22Rv1 (cell line): ENCODE measurements at regions not wholly inside any gene's neighbourhood (a gene's known extent, or its start where the extent isn't known, plus 50 kb on each side); places are given as distances from the start of the nearest gene placed in this dataset.

Experiments used
- ZFX ChIP-seq: fragments of 450-650 bp; IDR thresholded peaks from 2 replicates; pipeline ENCODE4 v1.6.1; 2017; ENCODE audit warnings: antibody characterized with exemption, borderline replicate concordance
- TF ChIP-seq, protein P1 (sequence below): fragments of 450-650 bp; IDR thresholded peaks from 2 replicates; pipeline ENCODE4 v1.5.1; 2017; ENCODE audit warnings: mild to moderate bottlenecking

DNA sequence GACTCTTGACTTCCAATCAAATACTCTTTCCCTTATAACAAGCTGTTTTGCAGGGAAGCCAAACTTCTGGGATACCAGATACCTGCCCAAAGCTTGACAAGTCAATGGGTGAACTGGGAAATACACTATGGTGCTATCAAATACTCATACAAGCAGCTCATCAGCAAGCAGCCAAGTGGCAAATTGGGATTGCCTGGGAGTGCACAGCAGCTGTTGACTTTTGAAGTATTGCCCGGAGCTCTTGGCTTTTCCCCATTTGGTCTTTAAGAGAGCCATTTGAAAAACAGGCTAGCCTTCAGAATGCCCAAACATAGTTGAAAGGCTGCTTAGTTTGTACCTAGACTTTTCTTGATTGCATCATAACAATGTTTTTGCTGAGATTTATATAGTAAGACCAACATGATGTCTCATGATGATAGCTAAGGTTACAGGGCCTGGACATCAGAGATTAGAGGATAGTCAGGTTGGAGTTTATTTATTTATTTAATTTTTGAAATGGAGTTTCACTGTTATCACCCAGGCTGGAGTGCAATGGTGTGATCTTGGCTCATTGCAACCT is 210.1 kb upstream of the ZNF608 start:
- TF ChIP-seq, protein P1, sequence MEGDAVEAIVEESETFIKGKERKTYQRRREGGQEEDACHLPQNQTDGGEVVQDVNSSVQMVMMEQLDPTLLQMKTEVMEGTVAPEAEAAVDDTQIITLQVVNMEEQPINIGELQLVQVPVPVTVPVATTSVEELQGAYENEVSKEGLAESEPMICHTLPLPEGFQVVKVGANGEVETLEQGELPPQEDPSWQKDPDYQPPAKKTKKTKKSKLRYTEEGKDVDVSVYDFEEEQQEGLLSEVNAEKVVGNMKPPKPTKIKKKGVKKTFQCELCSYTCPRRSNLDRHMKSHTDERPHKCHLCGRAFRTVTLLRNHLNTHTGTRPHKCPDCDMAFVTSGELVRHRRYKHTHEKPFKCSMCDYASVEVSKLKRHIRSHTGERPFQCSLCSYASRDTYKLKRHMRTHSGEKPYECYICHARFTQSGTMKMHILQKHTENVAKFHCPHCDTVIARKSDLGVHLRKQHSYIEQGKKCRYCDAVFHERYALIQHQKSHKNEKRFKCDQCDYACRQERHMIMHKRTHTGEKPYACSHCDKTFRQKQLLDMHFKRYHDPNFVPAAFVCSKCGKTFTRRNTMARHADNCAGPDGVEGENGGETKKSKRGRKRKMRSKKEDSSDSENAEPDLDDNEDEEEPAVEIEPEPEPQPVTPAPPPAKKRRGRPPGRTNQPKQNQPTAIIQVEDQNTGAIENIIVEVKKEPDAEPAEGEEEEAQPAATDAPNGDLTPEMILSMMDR, result no peak
- TF ChIP-seq ZFX, result no peak
